ENCODE measurements at regions not wholly inside any gene's neighbourhood (a gene's known extent, or its start where the extent isn't known, plus 50 kb on each side); places are given as distances from the start of the nearest gene placed in this dataset.

- no peaks in the 10 kb centered on the region for H3K27me3 ChIP-seq (ENCODE audit: insufficient read depth, low read length)
- H3K9me3 ChIP-seq (ENCODE audit: low read depth, low read length): no peaks in the 10 kb centered on the region
- no peak overlapping the region for H3K4me3 ChIP-seq (ENCODE audit: low read length)
- H3K4me1 ChIP-seq (ENCODE audit: insufficient read depth, low read length): no peaks in the 10 kb centered on the region
Measured at GRCh38 chr6:104632588-104632987, 227.1 kb downstream of the HACE1 start.

DNA sequence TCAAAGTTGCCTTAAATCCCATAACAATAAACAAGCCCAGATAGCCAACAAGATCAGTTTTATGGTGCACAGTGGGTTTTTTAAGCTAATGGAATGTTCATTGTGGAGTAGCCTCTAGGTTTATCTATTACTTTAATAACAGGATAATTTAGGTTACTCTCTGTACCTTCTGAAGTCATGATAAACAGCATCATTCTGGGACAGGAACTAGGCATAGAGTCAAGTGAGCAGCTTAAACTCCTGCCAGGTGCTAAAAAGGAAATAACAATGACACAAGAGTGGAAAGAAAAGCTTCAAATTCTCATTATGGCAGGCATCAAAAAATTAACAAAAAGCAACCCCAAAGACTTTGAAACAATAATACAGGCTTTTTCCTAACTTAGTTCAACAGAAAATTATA lies 228.8 kb downstream of the HACE1 start:
- Histone ChIP-seq H3K27me3 (ENCODE audit: insufficient read depth, low read length) (no peaks in the 10 kb centered on the region), H3K4me3 (ENCODE audit: low read length) (no peak overlapping the region), H3K9me3 (ENCODE audit: low read depth, low read length) (no peaks in the 10 kb centered on the region), H3K4me1 (ENCODE audit: insufficient read depth, low read length) (no peaks in the 10 kb centered on the region)

- Histone ChIP-seq H3K4me1 (ENCODE audit: insufficient read depth, low read length) (no peaks in the 10 kb centered on the region), H3K4me3 (ENCODE audit: low read length) (no peak overlapping the region), H3K27me3 (ENCODE audit: insufficient read depth, low read length) (no peaks in the 10 kb centered on the region), H3K9me3 (ENCODE audit: low read depth, low read length) (no peaks in the 10 kb centered on the region)
Measured at GRCh38 chr6:104630522-104630921, 229.2 kb downstream of the HACE1 start.

DNA sequence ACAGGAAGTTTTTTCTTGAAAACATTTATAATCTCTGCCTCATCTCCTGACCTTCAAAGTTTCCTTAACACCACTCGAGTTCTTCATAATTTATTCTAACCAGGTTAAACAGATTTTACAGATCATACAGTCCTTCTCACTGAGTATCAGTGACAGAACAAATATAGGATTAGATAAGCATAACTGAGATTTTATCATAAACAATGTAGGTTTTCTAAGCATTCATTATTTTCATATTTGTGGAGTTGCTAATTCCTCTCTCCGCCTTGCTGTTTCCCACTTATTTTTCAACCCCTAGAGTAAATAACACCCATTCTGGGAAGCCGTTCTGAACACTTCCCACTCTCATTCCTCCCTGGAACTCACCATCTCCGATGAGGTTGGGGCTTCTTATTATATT lies 229.9 kb downstream of the HACE1 start:
- Histone ChIP-seq H3K9me3 (ENCODE audit: low read depth, low read length) (no peaks in the 10 kb centered on the region), H3K4me1 (ENCODE audit: insufficient read depth, low read length) (no peaks in the 10 kb centered on the region), H3K27me3 (ENCODE audit: insufficient read depth, low read length) (no peaks in the 10 kb centered on the region), H3K4me3 (ENCODE audit: low read length) (no peak overlapping the region)

DNA sequence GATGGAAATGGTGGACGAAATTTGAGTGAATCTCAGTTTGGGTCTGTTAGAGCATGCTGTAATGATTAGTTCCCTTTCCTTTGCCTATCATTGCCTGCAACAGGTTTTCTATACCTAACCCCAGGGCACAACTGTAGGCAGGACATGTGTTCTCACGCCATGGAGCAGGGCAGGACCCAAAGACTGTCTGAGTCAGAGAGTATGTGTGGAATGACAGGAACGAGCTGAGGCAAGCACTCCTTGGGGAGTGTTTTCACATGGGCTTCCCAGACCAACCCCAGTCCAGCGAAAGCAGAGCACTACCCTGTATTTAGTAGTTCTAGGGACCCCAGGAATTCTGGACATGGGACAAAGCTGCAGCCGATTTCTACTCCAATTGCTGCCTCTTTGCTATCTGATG lies 234.2 kb downstream of the HACE1 start:
- Histone ChIP-seq H3K9me3 (ENCODE audit: low read depth, low read length) (no peaks in the 10 kb centered on the region), H3K4me1 (ENCODE audit: insufficient read depth, low read length) (no peaks in the 10 kb centered on the region), H3K4me3 (ENCODE audit: low read length) (no peak overlapping the region), H3K27me3 (ENCODE audit: insufficient read depth, low read length) (no peaks in the 10 kb centered on the region)

DNA sequence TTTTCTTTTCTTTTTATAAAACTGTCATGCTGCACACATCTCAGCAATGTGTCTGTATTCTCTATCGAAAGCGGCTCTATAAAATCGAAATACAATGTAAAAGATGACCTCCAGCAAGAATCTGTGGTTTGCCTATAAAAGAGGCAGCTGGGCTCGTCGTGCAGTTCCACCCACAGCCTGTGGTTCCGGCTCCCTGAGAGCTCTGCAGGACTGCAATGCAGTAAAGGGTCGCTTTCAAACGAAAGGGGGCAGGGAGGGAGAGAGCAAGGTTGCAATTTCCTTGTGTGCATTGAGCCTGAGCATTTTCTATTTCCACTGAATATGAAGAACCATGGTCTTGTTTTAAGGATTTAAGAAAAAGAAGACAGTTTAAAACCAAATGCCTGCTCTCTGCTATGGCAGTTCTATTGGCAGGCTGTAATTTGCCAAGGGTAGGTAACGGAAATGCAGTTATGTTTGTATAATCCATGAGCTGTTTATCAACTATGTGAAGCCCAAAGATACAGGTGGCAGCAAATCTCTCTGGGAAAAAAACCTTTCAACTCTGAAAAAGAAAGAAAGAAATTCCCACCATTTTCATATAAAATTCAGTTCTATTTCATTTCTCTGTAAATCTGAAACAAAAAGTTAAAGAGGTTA lies 236.5 kb downstream of the HACE1 start:
- no peak overlapping the region for H3K4me3 ChIP-seq (ENCODE audit: low read length)
- H3K27me3 ChIP-seq (ENCODE audit: insufficient read depth, low read length): no peaks in the 10 kb centered on the region
- no peaks in the 10 kb centered on the region for H3K9me3 ChIP-seq (ENCODE audit: low read depth, low read length)
- no peaks in the 10 kb centered on the region for H3K4me1 ChIP-seq (ENCODE audit: insufficient read depth, low read length)

GRCh38 chr6:104621396-104621795 lies 238.3 kb downstream of the HACE1 start:
- Histone ChIP-seq H3K27me3 (ENCODE audit: insufficient read depth, low read length) (no peaks in the 10 kb centered on the region), H3K4me3 (ENCODE audit: low read length) (no peak overlapping the region), H3K9me3 (ENCODE audit: low read depth, low read length) (no peaks in the 10 kb centered on the region), H3K4me1 (ENCODE audit: insufficient read depth, low read length) (no peaks in the 10 kb centered on the region)

DNA sequence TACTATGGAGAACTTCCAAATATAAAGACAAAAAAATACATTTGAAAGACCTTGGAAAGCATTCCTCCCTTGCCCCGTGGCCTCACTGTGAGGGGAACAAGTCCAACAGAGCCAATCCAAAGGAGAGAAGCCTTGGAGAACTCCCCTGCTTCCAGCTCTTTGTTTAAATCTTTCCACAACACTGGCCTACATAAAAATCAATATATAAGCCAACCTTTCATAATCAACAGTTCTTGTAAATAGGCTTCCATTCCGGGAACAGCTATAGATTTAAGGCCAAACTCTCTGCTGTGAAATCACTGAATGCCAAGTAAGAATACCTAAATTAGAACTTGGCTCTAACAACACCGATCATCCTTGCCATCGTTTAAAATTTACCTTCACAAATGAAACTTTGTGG lies 242.1 kb downstream of the HACE1 start:
- Histone ChIP-seq H3K4me1 (ENCODE audit: insufficient read depth, low read length) (no peaks in the 10 kb centered on the region), H3K4me3 (ENCODE audit: low read length) (no peak overlapping the region), H3K9me3 (ENCODE audit: low read depth, low read length) (no peaks in the 10 kb centered on the region), H3K27me3 (ENCODE audit: insufficient read depth, low read length) (no peaks in the 10 kb centered on the region)

DNA sequence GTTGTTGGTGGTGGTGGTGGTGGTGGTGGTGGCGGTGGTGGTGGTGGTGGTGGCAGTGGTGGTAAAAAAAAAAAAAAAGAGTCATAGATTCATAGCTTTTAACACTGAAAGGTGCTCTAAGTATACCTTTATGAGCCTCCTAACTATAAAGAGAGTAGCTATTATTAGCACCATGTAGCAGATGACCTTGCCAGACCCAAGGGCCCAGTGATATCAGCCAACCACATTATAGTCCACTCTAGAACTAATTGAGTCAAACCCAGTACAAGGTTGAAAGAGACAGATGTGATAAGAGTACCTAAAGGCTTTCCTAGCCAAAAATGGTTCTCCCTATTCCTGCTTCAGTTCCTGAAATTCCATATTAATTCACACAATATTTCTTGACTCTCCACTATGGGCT lies 245.3 kb downstream of the HACE1 start:
- Histone ChIP-seq H3K4me1 (ENCODE audit: insufficient read depth, low read length) (no peaks in the 10 kb centered on the region), H3K4me3 (ENCODE audit: low read length) (no peak overlapping the region), H3K27me3 (ENCODE audit: insufficient read depth, low read length) (no peaks in the 10 kb centered on the region), H3K9me3 (ENCODE audit: low read depth, low read length) (no peaks in the 10 kb centered on the region)

DNA sequence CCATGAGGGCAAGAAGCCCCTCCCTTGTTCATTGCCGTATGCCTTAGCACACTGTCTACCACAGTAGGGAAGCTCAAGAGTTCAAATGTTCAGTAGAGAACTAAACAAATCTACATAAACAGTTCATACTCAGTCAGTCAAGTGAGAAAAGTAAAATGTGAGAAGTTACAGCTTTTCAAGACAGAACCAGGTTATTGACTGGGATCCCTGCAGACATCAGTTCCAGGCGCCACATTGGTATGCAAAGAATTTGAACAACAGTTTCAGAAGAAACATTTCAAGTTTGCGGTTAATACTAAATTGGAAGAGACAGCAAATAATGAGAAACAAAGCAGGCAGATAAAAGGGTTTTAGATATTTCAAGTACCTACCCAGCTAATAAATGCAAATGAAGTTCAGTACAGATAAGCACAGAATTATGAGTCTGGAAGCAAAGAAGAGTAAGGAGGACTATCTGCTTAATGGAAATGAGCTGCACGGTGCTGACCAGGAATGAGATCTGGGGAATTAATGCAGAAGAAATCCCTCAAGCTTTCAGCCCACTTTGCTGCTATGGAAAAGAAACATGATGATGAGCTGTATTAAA lies 246.2 kb downstream of the HACE1 start:
- no peaks in the 10 kb centered on the region for H3K4me1 ChIP-seq (ENCODE audit: insufficient read depth, low read length)

GRCh38 chr6:104612541-104612940 lies 247.2 kb downstream of the HACE1 start:
- no peaks in the 10 kb centered on the region for H3K27me3 ChIP-seq (ENCODE audit: insufficient read depth, low read length)
- no peaks in the 10 kb centered on the region for H3K9me3 ChIP-seq (ENCODE audit: low read depth, low read length)

More for the DNA sequence above, 246.2 kb downstream of the HACE1 start:
- Histone ChIP-seq H3K9me3 (ENCODE audit: low read depth, low read length) (no peaks in the 10 kb centered on the region), H3K27me3 (ENCODE audit: insufficient read depth, low read length) (no peaks in the 10 kb centered on the region), H3K4me3 (ENCODE audit: low read length) (no peak overlapping the region)

DNA sequence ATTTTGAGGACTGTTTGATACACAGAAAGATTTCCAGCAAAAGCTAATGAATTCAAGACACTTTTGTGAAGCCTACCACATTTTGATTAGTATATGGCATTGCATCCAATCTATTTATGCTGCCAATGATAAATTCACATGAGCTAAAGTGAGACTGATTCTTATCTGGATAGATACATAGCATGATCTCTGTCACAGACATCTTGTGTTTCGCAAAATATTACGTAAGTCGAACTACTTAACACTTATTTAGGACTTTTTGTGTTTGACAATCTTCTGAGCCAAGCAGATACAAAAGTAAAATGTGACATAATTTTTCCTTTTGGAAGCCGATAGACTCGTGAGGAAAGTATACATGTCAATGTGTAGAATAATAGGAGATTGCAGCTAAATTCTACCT lies 251.6 kb downstream of the HACE1 start:
- no peak overlapping the region for H3K4me3 ChIP-seq (ENCODE audit: low read length)
- H3K9me3 ChIP-seq (ENCODE audit: low read depth, low read length): no peaks in the 10 kb centered on the region
- H3K27me3 ChIP-seq (ENCODE audit: insufficient read depth, low read length): no peaks in the 10 kb centered on the region
- no peaks in the 10 kb centered on the region for H3K4me1 ChIP-seq (ENCODE audit: insufficient read depth, low read length)

More at GRCh38 chr6:104612541-104612940, 247.2 kb downstream of the HACE1 start:
- Histone ChIP-seq H3K4me1 (ENCODE audit: insufficient read depth, low read length) (no peaks in the 10 kb centered on the region), H3K4me3 (ENCODE audit: low read length) (no peak overlapping the region)

GRCh38 chr6:104607501-104607900 lies 252.2 kb downstream of the HACE1 start:
- H3K27me3 ChIP-seq (ENCODE audit: insufficient read depth, low read length): no peaks in the 10 kb centered on the region
- H3K9me3 ChIP-seq (ENCODE audit: low read depth, low read length): no peaks in the 10 kb centered on the region
- H3K4me3 ChIP-seq (ENCODE audit: low read length): no peak overlapping the region
- no peaks in the 10 kb centered on the region for H3K4me1 ChIP-seq (ENCODE audit: insufficient read depth, low read length)

- H3K27me3 ChIP-seq (ENCODE audit: insufficient read depth, low read length): no peaks in the 10 kb centered on the region
- H3K9me3 ChIP-seq (ENCODE audit: low read depth, low read length): no peaks in the 10 kb centered on the region
- no peak overlapping the region for H3K4me3 ChIP-seq (ENCODE audit: low read length)
- no peaks in the 10 kb centered on the region for H3K4me1 ChIP-seq (ENCODE audit: insufficient read depth, low read length)
Measured at GRCh38 chr6:104606361-104606760, 253.4 kb downstream of the HACE1 start.

- no peaks in the 10 kb centered on the region for H3K27me3 ChIP-seq (ENCODE audit: insufficient read depth, low read length)
- H3K9me3 ChIP-seq (ENCODE audit: low read depth, low read length): no peaks in the 10 kb centered on the region
- no peaks in the 10 kb centered on the region for H3K4me1 ChIP-seq (ENCODE audit: insufficient read depth, low read length)
- H3K4me3 ChIP-seq (ENCODE audit: low read length): no peak overlapping the region
Measured at GRCh38 chr6:104604685-104605084, 255.0 kb downstream of the HACE1 start.

DNA sequence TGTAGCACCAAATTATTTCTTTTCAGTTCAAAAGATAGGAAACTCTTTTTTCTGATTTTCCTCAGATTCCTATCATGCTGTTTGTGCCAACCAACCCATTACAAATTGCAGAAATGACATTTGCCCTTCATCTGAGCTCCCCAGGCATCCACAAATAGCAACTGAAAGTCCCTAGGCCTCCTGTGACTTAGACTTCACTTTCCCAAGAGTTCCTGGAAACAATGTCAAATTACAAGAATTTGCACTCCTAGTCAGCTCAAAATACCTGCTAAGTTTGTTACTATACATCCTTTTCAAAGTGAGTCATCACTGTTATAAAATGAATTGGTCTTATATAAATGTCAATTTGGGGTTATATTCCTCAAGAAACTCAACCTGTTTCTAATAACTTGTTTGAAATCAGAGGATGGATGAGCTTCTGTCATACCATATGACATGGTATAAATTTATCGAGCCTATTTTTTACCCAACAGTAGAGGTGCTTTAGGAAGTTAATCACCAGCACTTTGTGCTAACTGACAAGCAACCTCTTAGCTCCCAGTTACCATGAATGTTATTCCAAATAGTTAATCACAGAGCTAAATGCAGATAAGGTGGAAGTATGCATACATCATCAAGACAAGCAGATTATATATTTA lies 256.5 kb downstream of the HACE1 start:
- Histone ChIP-seq H3K4me1 (ENCODE audit: insufficient read depth, low read length) (no peaks in the 10 kb centered on the region), H3K4me3 (ENCODE audit: low read length) (no peak overlapping the region), H3K27me3 (ENCODE audit: insufficient read depth, low read length) (no peaks in the 10 kb centered on the region), H3K9me3 (ENCODE audit: low read depth, low read length) (no peaks in the 10 kb centered on the region)

Measured in mononuclear cell (primary cell).